ENCODE measurements at regions not wholly inside any gene's neighbourhood (a gene's known extent, or its start where the extent isn't known, plus 50 kb on each side); places are given as distances from the start of the nearest gene placed in this dataset.
"Not testable (repeated sequence)": the region's sequence is repeated elsewhere in the genome, so short reads cannot be mapped to it uniquely, and the experiment has no call there.

DNA sequence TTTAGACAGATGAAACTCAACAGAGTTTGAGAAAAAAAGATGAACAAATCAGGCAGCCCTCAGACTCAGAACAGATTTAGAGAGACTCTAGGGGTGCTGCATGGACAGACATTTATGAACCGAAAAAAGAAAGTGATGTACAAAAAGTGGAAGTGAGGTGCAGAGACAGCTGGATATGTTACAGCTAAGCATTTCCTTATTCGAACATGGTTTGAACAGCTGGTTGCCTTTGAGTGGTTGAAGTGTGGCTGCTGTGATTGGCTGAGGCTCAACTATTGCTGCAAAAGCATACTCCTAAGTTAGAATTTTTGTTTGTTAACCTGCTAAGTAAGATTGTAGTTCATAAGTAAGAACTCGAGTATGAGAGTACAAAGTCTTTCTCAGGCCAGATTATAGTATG, 331.5 kb upstream of the PABPC4L start:
- DNase-seq (ENCODE audit: low spot score): no peak
- no peak for FAIRE-seq

- FAIRE-seq (no peak), DNase-seq (ENCODE audit: low spot score) (no peak)
Measured at GRCh38 chr4:134531013-134531412, 329.4 kb upstream of the PABPC4L start.

DNA sequence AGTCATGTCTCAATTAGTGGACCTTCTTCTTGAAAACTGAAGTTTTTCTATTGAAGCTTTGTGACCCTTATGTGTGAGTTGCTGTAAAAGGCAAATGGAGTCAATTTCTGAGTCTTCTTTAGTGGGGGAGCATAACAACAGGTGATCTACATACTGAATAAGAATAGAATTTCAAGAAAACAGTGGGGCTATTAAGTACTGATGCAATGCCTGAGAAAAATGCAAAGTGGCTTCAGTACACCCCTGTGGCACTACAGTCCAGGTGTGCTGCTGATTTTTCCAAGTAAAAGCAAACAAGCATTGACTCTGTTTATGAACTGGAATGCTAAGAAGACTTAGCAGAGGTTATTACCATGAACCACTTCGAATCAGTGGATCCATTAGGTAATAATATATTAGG, 328.0 kb upstream of the PABPC4L start:
- no peak for FAIRE-seq
- no peak for DNase-seq (ENCODE audit: low spot score)

GRCh38 chr4:134518574-134519217, 317.1 kb upstream of the PABPC4L start:
- no peak for DNase-seq (ENCODE audit: low spot score)
- no peak for FAIRE-seq

- no peak for FAIRE-seq
- DNase-seq (ENCODE audit: low spot score): no peak
Measured at GRCh38 chr4:134510544-134510943, 309.0 kb upstream of the PABPC4L start.

DNA sequence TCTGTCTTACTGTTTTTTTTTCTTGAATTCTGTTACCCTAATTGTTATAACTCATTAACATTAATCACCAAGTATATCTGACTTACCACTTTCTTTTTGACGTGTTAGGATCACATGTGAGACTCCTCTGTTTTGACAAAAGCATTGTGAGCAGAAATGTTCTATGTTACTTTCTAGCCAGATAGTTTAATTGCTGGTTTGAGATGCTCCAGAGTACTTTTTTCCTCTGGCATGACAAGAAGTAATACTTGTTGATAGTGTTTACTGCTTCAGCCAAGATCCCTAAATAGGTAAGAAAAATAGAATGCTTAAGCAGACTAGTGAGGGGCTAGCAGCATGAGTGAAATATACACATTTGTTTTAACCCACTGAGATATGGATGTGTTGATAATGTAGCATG, 303.9 kb upstream of the PABPC4L start:
- FAIRE-seq: no peak
- DNase-seq (ENCODE audit: low spot score): no peak

GRCh38 chr4:134501973-134502643, 300.5 kb upstream of the PABPC4L start:
- no peak for FAIRE-seq
- DNase-seq (ENCODE audit: low spot score): no peak

DNA sequence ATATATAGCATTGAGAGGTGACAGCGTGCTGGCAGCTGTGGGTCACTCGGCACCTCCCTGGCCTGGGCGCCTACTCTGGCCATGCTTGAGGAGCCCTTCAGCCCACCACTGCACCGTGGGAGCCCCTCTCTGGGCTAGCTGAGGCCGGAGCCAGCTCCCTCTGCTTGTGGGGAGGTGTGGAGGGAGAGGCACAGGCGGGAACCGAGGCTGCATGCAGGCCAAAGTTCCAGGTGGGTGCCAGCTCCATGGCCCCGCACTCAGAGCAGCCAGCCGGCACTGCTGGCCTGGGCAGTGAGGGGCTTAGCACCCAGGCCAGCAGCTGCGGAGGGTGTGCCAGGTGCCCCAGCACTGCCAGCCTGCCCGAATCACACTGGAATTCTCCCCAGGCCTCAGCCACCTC, 299.9 kb upstream of the PABPC4L start:
- FAIRE-seq; DNase-seq (ENCODE audit: low spot score): not testable (repeated sequence)

GRCh38 chr4:134499074-134499473, 297.5 kb upstream of the PABPC4L start:
- no peak for FAIRE-seq
- DNase-seq (ENCODE audit: low spot score): no peak

DNA sequence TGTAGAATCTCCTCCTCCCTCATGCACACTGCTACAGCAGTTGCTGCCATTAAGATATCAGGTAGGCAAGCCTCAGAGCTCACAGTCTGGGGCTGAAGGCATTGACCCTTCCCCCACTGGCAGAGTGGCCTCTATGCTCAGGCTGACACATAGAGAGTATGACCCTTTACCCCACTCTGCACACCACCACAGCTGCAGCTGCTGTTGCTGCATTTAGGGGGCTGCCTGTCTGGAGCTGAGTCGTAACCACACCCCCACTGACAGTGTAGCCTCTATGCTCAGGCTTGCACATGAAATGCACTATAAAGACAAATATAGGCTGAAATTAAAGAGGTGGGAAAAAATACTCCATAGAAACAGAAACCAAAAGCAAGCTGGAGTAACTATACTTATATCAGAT, 289.3 kb upstream of the PABPC4L start:
- no peak for DNase-seq (ENCODE audit: low spot score)
- no peak for FAIRE-seq

GRCh38 chr4:134483514-134483913, 281.9 kb upstream of the PABPC4L start:
- not testable (repeated sequence) for DNase-seq (ENCODE audit: low spot score); FAIRE-seq

DNA sequence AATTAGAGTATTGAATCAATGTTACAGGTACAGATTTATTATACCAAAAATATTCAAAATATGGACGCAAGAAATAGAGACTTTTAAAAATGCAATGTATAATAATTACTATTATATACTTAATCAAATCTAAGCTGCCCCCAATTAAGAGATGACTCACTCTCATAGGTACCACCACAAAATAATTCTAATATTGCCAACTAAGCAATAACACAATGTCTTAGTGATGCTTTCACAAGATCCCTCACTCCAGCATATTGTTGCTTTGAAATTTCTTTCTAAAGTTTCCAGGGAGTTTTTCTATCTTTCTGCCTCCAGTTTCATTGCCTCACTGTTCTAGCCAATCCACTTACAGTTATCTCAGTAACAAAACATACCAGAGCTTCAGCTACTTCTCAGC, 270.0 kb upstream of the PABPC4L start:
- FAIRE-seq: no peak
- no peak for DNase-seq (ENCODE audit: low spot score)

DNA sequence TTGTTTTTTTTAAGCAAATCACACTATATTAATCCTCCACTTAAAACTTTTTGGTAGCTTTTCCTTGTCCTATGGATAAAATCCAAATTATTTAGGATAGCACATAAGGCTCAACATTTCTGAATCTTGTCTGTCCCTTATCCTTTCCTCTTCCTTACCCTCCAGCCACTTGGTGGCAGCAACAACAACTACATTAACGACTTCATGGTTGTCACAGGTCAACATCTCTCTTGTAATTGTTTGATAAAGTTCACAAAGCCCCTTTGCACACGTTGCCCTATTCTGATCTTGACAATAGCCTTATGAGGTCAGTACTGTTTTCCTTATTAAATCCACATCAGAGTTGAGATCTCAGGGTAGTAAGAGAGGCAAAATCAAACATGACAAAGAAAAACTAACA, 269.0 kb upstream of the PABPC4L start:
- DNase-seq (ENCODE audit: low spot score) (no peak), FAIRE-seq (no peak)

DNA sequence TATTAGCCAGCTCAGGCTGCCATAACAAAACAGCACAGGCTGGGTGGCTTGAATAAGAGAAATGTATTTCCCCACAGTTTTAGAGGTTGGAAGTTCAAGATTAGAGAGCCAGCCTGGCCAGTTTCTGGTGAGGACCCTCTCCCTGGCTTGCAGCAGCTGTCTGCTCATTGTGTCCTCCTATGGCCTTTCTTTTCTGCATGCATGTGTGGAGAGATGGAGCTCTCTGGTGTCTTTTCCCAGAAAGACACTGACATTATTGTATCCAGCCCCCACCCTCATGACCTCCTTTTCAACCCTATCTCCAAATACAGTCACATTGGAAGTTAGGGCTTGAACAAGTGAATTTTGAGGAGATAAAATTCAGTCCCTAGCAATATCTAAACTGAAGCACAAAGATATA, 263.8 kb upstream of the PABPC4L start:
- DNase-seq (ENCODE audit: low spot score) (no peak), FAIRE-seq (no peak)

GRCh38 chr4:134463771-134464170, 262.2 kb upstream of the PABPC4L start:
- no peak for FAIRE-seq
- DNase-seq (ENCODE audit: low spot score): no peak

- FAIRE-seq: no peak
- DNase-seq (ENCODE audit: low spot score): no peak
Measured at GRCh38 chr4:134426821-134427220, 225.2 kb upstream of the PABPC4L start.

- DNase-seq (ENCODE audit: low spot score) (no peak), FAIRE-seq (no peak)
Measured at GRCh38 chr4:134425756-134426155, 224.2 kb upstream of the PABPC4L start.

DNA sequence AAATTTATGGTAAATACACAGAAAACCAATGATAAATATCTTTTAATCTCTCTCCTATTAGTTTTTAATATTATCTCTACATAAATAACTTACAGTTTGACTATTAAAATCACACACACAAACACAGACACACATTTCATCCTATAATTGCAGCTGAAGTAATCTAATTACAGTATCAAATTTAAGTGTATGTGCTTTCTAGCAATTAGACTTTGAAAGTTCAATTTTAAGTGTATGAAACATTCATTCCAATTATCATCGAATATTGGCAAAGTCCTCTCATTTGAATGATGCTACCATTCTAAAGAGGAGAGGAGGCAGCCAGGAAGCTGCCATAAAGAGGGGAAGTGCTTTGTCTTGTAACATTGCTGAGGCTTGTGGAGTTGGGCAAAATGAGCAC, 221.2 kb upstream of the PABPC4L start:
- FAIRE-seq (no peak), DNase-seq (ENCODE audit: low spot score) (no peak)

DNA sequence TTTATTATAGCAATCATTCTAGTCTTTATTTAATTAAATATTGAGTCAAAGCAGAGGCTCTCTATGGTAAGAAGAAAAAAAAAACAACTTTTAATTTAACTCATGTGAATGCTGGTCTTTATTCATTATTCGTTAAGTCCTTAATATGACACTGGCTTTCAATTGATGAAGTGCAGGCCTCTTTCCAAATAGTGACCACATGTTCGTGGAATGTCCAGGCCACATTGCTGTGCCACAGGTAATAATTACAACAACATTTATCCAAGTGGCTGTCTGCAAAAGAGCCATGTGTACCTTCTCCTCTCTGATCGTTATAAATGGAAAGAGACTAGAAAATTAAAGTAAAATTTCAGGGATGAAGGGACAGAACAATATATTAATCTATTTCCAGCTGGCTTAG, 220.1 kb upstream of the PABPC4L start:
- FAIRE-seq (no peak), DNase-seq (ENCODE audit: low spot score) (no peak)

GRCh38 chr4:134408897-134409296, 207.3 kb upstream of the PABPC4L start:
- FAIRE-seq: no peak

GRCh38 chr4:134401798-134402197, 200.2 kb upstream of the PABPC4L start:
- DNase-seq (ENCODE audit: low spot score) (no peak), FAIRE-seq (no peak)

More at GRCh38 chr4:134408897-134409296, 207.3 kb upstream of the PABPC4L start:
- no peak for DNase-seq (ENCODE audit: low spot score)

DNA sequence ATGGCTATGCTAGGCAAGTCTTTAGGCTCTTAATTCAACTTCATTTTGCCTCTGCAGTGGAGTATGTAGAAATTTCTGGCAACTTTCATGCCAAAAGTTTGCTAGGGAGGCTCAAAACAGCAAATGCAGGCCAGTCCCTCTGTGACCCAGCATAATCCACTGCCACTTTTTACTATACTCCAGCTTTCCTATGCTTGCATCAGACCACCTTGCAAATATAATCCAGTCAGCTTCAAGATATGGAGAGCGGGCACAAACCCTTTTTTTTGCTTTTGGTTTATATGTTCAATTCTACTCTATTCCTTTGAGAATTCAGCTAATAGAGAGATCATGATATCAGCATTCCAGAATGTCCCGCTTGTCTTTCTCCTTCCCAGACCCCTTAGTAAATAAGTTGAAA, 192.0 kb upstream of the PABPC4L start:
- DNase-seq (ENCODE audit: low spot score): no peak
- FAIRE-seq: no peak

- no peak for FAIRE-seq
- DNase-seq (ENCODE audit: low spot score): no peak
Measured at GRCh38 chr4:134390319-134390718, 188.7 kb upstream of the PABPC4L start.
